Mesenchymal stem cell (in vitro differentiated cells and primary cell): ENCODE measurements at regions not wholly inside any gene's neighbourhood (a gene's known extent, or its start where the extent isn't known, plus 50 kb on each side); places are given as distances from the start of the nearest gene placed in this dataset.

Experiments
- DNase-seq: peaks from one replicate; pipeline ENCODE4 v3.0.0-alpha.2; 2013
- H2AFZ ChIP-seq: one replicate; pipeline ENCODE4 v1.6.1; 2013; ENCODE audit warnings: low read depth, mild to moderate bottlenecking, control low read depth, inconsistent platforms, low read length, moderate library complexity
- H2AK5ac ChIP-seq: 2 replicates; pipeline ENCODE4 v1.6.1; 2013; ENCODE audit warnings: low read length, moderate library complexity, mild to moderate bottlenecking, inconsistent platforms; ENCODE audit not compliant: severe bottlenecking
- H2BK120ac ChIP-seq: one replicate; pipeline ENCODE4 v1.6.1; 2013; ENCODE audit warnings: low read depth, mild to moderate bottlenecking, inconsistent platforms, low read length, moderate library complexity
- H2BK12ac ChIP-seq, 2 experiments: one replicate each; pipeline ENCODE4 v1.6.1; 2013; ENCODE audit warnings: inconsistent platforms in 2 of 2, low read length in 2 of 2, mild to moderate bottlenecking in 2 of 2, moderate library complexity in 2 of 2, control low read depth in 1 of 2
- H2BK15ac ChIP-seq: one replicate; pipeline ENCODE4 v1.6.1; 2013; ENCODE audit warnings: mild to moderate bottlenecking, low read depth, inconsistent platforms; ENCODE audit not compliant: poor library complexity, severe bottlenecking
- H2BK5ac ChIP-seq: 2 replicates; pipeline ENCODE4 v1.6.1; 2013; ENCODE audit warnings: low read depth, mild to moderate bottlenecking, low read length, control low read depth, inconsistent platforms; ENCODE audit not compliant: poor library complexity, severe bottlenecking
- H3K14ac ChIP-seq, 2 experiments: one replicate each; pipeline ENCODE4 v1.6.1; 2013; ENCODE audit warnings: inconsistent platforms in 2 of 2, low read length in 2 of 2, control low read depth in 1 of 2, mild to moderate bottlenecking in 1 of 2, moderate library complexity in 1 of 2
- H3K18ac ChIP-seq, 2 experiments: one replicate each; pipeline ENCODE4 v1.6.1; 2013; ENCODE audit warnings: inconsistent platforms in 2 of 2, low read length in 2 of 2, control low read depth in 1 of 2, low read depth in 1 of 2, mild to moderate bottlenecking in 1 of 2
- H3K23ac ChIP-seq, 2 experiments: one replicate each; pipeline ENCODE4 v1.6.1; 2013; ENCODE audit warnings: inconsistent platforms in 2 of 2, low read length in 2 of 2, mild to moderate bottlenecking in 2 of 2, moderate library complexity in 2 of 2, control low read depth in 1 of 2
- H3K27ac ChIP-seq: 2 replicates; pipeline ENCODE4 v1.5.1; 2013; ENCODE audit warnings: mild to moderate bottlenecking, moderate library complexity, low read length, control low read depth, inconsistent platforms; ENCODE audit not compliant: poor library complexity, severe bottlenecking
- H3K27me3 ChIP-seq, 2 experiments: 2 replicates each; pipeline versions ENCODE4 v1.6.1 to v1.7.0; 2013; ENCODE audit warnings: low read length in 2 of 2, mild to moderate bottlenecking in 2 of 2, moderate library complexity in 2 of 2, control low read depth in 1 of 2, inconsistent platforms in 1 of 2; ENCODE audit not compliant: control insufficient read depth in 1 of 2, insufficient read depth in 1 of 2
- H3K36me3 ChIP-seq, 2 experiments: 2 replicates each; pipeline versions ENCODE4 v1.6.1 to v1.7.0; 2013; ENCODE audit warnings: low read length in 2 of 2, control low read depth in 1 of 2, inconsistent platforms in 1 of 2, low read depth in 1 of 2, mild to moderate bottlenecking in 1 of 2; ENCODE audit not compliant: insufficient read depth in 2 of 2, control insufficient read depth in 1 of 2
- H3K4ac ChIP-seq, 2 experiments: one replicate each; pipeline ENCODE4 v1.6.1; 2013; ENCODE audit warnings: inconsistent platforms in 2 of 2, low read length in 2 of 2, mild to moderate bottlenecking in 2 of 2, moderate library complexity in 2 of 2, control low read depth in 1 of 2, low read depth in 1 of 2
- H3K4me1 ChIP-seq: 2 replicates; pipeline ENCODE4 v1.6.1; 2013; ENCODE audit warnings: low read depth, low read length, control low read depth; ENCODE audit not compliant: control insufficient read depth, insufficient read depth
- H3K4me2 ChIP-seq: 2 replicates; pipeline ENCODE4 v1.6.1; 2013; ENCODE audit warnings: low read length, mild to moderate bottlenecking, inconsistent platforms; ENCODE audit not compliant: poor library complexity, severe bottlenecking
- H3K4me3 ChIP-seq, 2 experiments: 2 replicates each; pipeline versions ENCODE4 v1.5.1 to v1.7.0; 2013; ENCODE audit warnings: low read length in 2 of 2, mild to moderate bottlenecking in 2 of 2, control low read depth in 1 of 2, low read depth in 1 of 2; ENCODE audit not compliant: insufficient read depth in 1 of 2
- H3K79me1 ChIP-seq: replicated peaks from 2 replicates; pipeline ENCODE4 v1.6.1; 2013; ENCODE audit warnings: mild to moderate bottlenecking, control low read depth, low read length, inconsistent platforms; ENCODE audit not compliant: poor library complexity, severe bottlenecking
- H3K9ac ChIP-seq: 2 replicates; pipeline ENCODE4 v1.7.0; 2013; ENCODE audit warnings: mild to moderate bottlenecking, low read length, moderate library complexity
- H3K9me3 ChIP-seq: 2 replicates; pipeline ENCODE4 v1.7.0; 2013; ENCODE audit warnings: mild to moderate bottlenecking, low read length; ENCODE audit not compliant: control insufficient read depth
- H4K8ac ChIP-seq: one replicate; pipeline ENCODE4 v1.6.1; 2013; ENCODE audit warnings: inconsistent platforms, mild to moderate bottlenecking, low read length, moderate library complexity
- H4K91ac ChIP-seq: one replicate; pipeline ENCODE4 v1.6.1; 2013; ENCODE audit warnings: mild to moderate bottlenecking, low read length, inconsistent platforms
- WGBS: methylation state at CpG from one replicate; pipeline ENCODE4 v1.1.7; 2013; ENCODE audit warnings: mixed read lengths; 5-methylcytosine and 5-hydroxymethylcytosine counted together

GRCh38 chr6:76644231-76644630, 571.8 kb upstream of the IMPG1 start:
- Histone ChIP-seq H3K36me3 (no peaks in the 10 kb centered on the region), H2AK5ac (no peak overlapping the region), H2BK12ac (no peak overlapping the region), H3K27me3 (no peaks in the 10 kb centered on the region), H3K27ac (no peak overlapping the region), H4K8ac (no peak overlapping the region), H3K79me1 (no peaks in the 10 kb centered on the region), H3K9me3 (peaks cover 3% of the 10 kb centered on the region), H3K4me3 (no peak overlapping the region), H3K9ac (no peak overlapping the region), H3K14ac (no peak overlapping the region), H4K91ac (no peak overlapping the region), H2BK120ac (no peak overlapping the region), H2AFZ (no peak overlapping the region), H3K4ac (no peak overlapping the region), H3K4me1 (no peaks in the 10 kb centered on the region), H2BK5ac (no peak overlapping the region), H3K23ac (no peak overlapping the region), H3K4me2 (no peak overlapping the region), H3K18ac (no peak overlapping the region), H2BK15ac (no peak overlapping the region)
- DNase-seq = no peak
- 83% methylated on average over 1 of the region's 1 CpG for WGBS

DNA sequence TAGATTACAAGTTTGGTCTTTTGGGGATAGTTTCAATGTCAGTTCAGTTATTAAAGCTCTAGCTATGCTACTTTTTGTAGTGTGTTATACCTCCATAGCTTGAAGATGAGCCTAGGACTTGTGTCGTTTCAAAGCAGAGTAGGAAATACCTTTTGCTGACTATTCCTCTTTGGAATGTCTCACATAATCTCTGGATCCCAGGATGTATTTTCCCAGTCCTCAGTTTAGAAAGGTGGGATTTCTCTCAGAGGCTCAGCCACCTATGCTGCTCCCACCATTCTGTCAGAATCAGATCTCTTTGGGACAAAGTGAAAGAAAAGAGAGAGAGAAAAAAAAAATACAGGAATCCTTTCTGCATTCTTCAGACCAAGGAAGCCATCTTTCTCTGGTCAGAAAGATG, 567.5 kb upstream of the IMPG1 start:
- no peak overlapping the region for H2BK15ac ChIP-seq
- no peaks in the 10 kb centered on the region for H3K27me3 ChIP-seq
- no peak overlapping the region for H3K4me2 ChIP-seq
- no peak overlapping the region for H4K91ac ChIP-seq
- H3K4me1 ChIP-seq = no peaks in the 10 kb centered on the region
- H3K23ac ChIP-seq = no peak overlapping the region
- no peak overlapping the region for H3K18ac ChIP-seq
- no peaks in the 10 kb centered on the region for H3K9me3 ChIP-seq
- H3K27ac ChIP-seq = no peak overlapping the region
- H2BK5ac ChIP-seq = no peak overlapping the region
- H3K36me3 ChIP-seq = no peaks in the 10 kb centered on the region
- no peak overlapping the region for H3K4ac ChIP-seq
- WGBS = 0% methylated on average over 1 of the region's 1 CpG
- no peak overlapping the region for H3K14ac ChIP-seq
- DNase-seq = no peak
- no peak overlapping the region for H4K8ac ChIP-seq
- H2BK120ac ChIP-seq = no peak overlapping the region
- H3K79me1 ChIP-seq = no peaks in the 10 kb centered on the region
- H3K9ac ChIP-seq = no peak overlapping the region
- H2AFZ ChIP-seq = no peak overlapping the region
- H2AK5ac ChIP-seq = no peak overlapping the region
- no peak overlapping the region for H2BK12ac ChIP-seq
- no peak overlapping the region for H3K4me3 ChIP-seq

GRCh38 chr6:76634695-76635094, 562.2 kb upstream of the IMPG1 start:
- H3K4me3 ChIP-seq = no peak overlapping the region
- H2BK15ac ChIP-seq = no peak overlapping the region
- H4K8ac ChIP-seq = no peak overlapping the region

GRCh38 chr6:76633259-76633658, 560.8 kb upstream of the IMPG1 start:
- no peak overlapping the region for H3K4me3 ChIP-seq
- no peak overlapping the region for H2BK5ac ChIP-seq
- H3K9me3 ChIP-seq = no peaks in the 10 kb centered on the region
- no peak overlapping the region for H2AK5ac ChIP-seq
- DNase-seq = no peak
- H3K4me1 ChIP-seq = peaks cover 2% of the 10 kb centered on the region
- H3K36me3 ChIP-seq = no peaks in the 10 kb centered on the region
- no peaks in the 10 kb centered on the region for H3K27me3 ChIP-seq
- H3K27ac ChIP-seq = no peak overlapping the region
- no peak overlapping the region for H2BK12ac ChIP-seq
- 87% methylated on average over 5 of the region's 5 CpGs for WGBS
- H3K4me2 ChIP-seq = no peak overlapping the region
- no peak overlapping the region for H2BK15ac ChIP-seq
- no peak overlapping the region for H4K91ac ChIP-seq
- H2AFZ ChIP-seq = no peak overlapping the region
- H3K18ac ChIP-seq = no peak overlapping the region
- no peak overlapping the region for H3K9ac ChIP-seq
- H2BK120ac ChIP-seq = no peak overlapping the region
- H3K14ac ChIP-seq = no peak overlapping the region
- H4K8ac ChIP-seq = no peak overlapping the region
- no peak overlapping the region for H3K4ac ChIP-seq
- no peaks in the 10 kb centered on the region for H3K79me1 ChIP-seq
- H3K23ac ChIP-seq = no peak overlapping the region

More at GRCh38 chr6:76634695-76635094, 562.2 kb upstream of the IMPG1 start:
- no peak overlapping the region for H2AFZ ChIP-seq
- H3K27ac ChIP-seq = no peak overlapping the region
- no peak overlapping the region for H2BK5ac ChIP-seq
- no peak for DNase-seq
- no peak overlapping the region for H3K14ac ChIP-seq
- H3K4me2 ChIP-seq = no peak overlapping the region
- no peaks in the 10 kb centered on the region for H3K27me3 ChIP-seq
- H3K18ac ChIP-seq = no peak overlapping the region
- H3K36me3 ChIP-seq = no peaks in the 10 kb centered on the region
- no peaks in the 10 kb centered on the region for H3K9me3 ChIP-seq
- H4K91ac ChIP-seq = no peak overlapping the region
- H2BK12ac ChIP-seq = no peak overlapping the region
- H3K4me1 ChIP-seq = peaks cover 2% of the 10 kb centered on the region
- no peak overlapping the region for H3K4ac ChIP-seq
- H3K23ac ChIP-seq = no peak overlapping the region
- H3K9ac ChIP-seq = no peak overlapping the region
- no peak overlapping the region for H2BK120ac ChIP-seq
- no peaks in the 10 kb centered on the region for H3K79me1 ChIP-seq
- H2AK5ac ChIP-seq = no peak overlapping the region
